ENCODE measurements at regions not wholly inside any gene's neighbourhood (a gene's known extent, or its start where the extent isn't known, plus 50 kb on each side); places are given as distances from the start of the nearest gene placed in this dataset.

- Mint-ChIP-seq H3K9me3 (no peaks in the 10 kb centered on the region), H3K4me3 (no peak overlapping the region), H3K27ac (no peak overlapping the region), H3K27me3 (ENCODE audit: low read depth, poor library complexity) (peaks cover 5% of the 10 kb centered on the region), H3K4me1 (no peaks in the 10 kb centered on the region), H3K36me3 (ENCODE audit: low read depth) (no peaks in the 10 kb centered on the region)
- no peak for TF ChIP-seq CTCF (IDR thresholded peaks at IDR 0.05)
- no peak for DNase-seq
Observed at GRCh38 chr14:97543816-97544215, 746.6 kb downstream of the VRK1 start.

- no peaks in the 10 kb centered on the region for H3K9me3 Mint-ChIP-seq
- H3K27ac Mint-ChIP-seq = no peak overlapping the region
- H3K36me3 Mint-ChIP-seq (ENCODE audit: low read depth) = no peaks in the 10 kb centered on the region
- no peak overlapping the region for H3K4me3 Mint-ChIP-seq
- peaks cover 3% of the 10 kb centered on the region for H3K27me3 Mint-ChIP-seq (ENCODE audit: low read depth, poor library complexity)
- no peak for TF ChIP-seq CTCF (IDR thresholded peaks at IDR 0.05)
- no peak for DNase-seq
- no peaks in the 10 kb centered on the region for H3K4me1 Mint-ChIP-seq
Observed at GRCh38 chr14:97544571-97544970, 747.4 kb downstream of the VRK1 start.

GRCh38 chr14:97546491-97547230, 749.5 kb downstream of the VRK1 start:
- TF ChIP-seq CTCF (IDR thresholded peaks at IDR 0.05) = no peak
- no peaks in the 10 kb centered on the region for H3K4me1 Mint-ChIP-seq
- DNase-seq = no peak
- H3K9me3 Mint-ChIP-seq = no peaks in the 10 kb centered on the region
- no peaks in the 10 kb centered on the region for H3K36me3 Mint-ChIP-seq (ENCODE audit: low read depth)
- H3K27me3 Mint-ChIP-seq (ENCODE audit: low read depth, poor library complexity) = peaks cover 3% of the 10 kb centered on the region
- no peak overlapping the region for H3K4me3 Mint-ChIP-seq
- H3K27ac Mint-ChIP-seq = no peak overlapping the region

GRCh38 chr14:97550463-97550862, 753.3 kb downstream of the VRK1 start:
- no peak for DNase-seq
- H3K9me3 Mint-ChIP-seq = no peaks in the 10 kb centered on the region
- H3K27ac Mint-ChIP-seq = no peak overlapping the region
- H3K36me3 Mint-ChIP-seq (ENCODE audit: low read depth) = no peaks in the 10 kb centered on the region
- no peak for TF ChIP-seq CTCF (IDR thresholded peaks at IDR 0.05)
- H3K4me1 Mint-ChIP-seq = no peaks in the 10 kb centered on the region
- H3K27me3 Mint-ChIP-seq (ENCODE audit: low read depth, poor library complexity) = peaks cover 6% of the 10 kb centered on the region
- no peak overlapping the region for H3K4me3 Mint-ChIP-seq

- H3K27me3 Mint-ChIP-seq (ENCODE audit: low read depth, poor library complexity) = peaks cover 7% of the 10 kb centered on the region
- no peaks in the 10 kb centered on the region for H3K4me1 Mint-ChIP-seq
- no peaks in the 10 kb centered on the region for H3K36me3 Mint-ChIP-seq (ENCODE audit: low read depth)
- no peak overlapping the region for H3K27ac Mint-ChIP-seq
- no peak for DNase-seq
- H3K4me3 Mint-ChIP-seq = no peak overlapping the region
- no peak for TF ChIP-seq CTCF (IDR thresholded peaks at IDR 0.05)
- peaks cover 8% of the 10 kb centered on the region for H3K9me3 Mint-ChIP-seq
Observed at GRCh38 chr14:97554597-97554996, 757.4 kb downstream of the VRK1 start.

GRCh38 chr14:97564334-97564733, 767.2 kb downstream of the VRK1 start:
- no peaks in the 10 kb centered on the region for H3K36me3 Mint-ChIP-seq (ENCODE audit: low read depth)
- H3K27ac Mint-ChIP-seq = no peak overlapping the region
- DNase-seq = no peak
- no peak for TF ChIP-seq CTCF (IDR thresholded peaks at IDR 0.05)
- no peaks in the 10 kb centered on the region for H3K4me1 Mint-ChIP-seq
- no peak overlapping the region for H3K4me3 Mint-ChIP-seq
- peaks cover 13% of the 10 kb centered on the region for H3K27me3 Mint-ChIP-seq (ENCODE audit: low read depth, poor library complexity)
- peaks cover 10% of the 10 kb centered on the region for H3K9me3 Mint-ChIP-seq

Data from nephron progenitor cell (in vitro differentiated cells).